HG03457 (cell line): ENCODE measurements at regions not wholly inside any gene's neighbourhood (a gene's known extent, or its start where the extent isn't known, plus 50 kb on each side); places are given as distances from the start of the nearest gene placed in this dataset.

ENCODE experiments used
- ATAC-seq: cut with Tn5 transposase; IDR thresholded peaks from one replicate; pipeline ENCODE4 v1.9.1; 2021; ENCODE audit warnings: moderate number of reproducible peaks; ENCODE audit not compliant: unreplicated experiment

DNA sequence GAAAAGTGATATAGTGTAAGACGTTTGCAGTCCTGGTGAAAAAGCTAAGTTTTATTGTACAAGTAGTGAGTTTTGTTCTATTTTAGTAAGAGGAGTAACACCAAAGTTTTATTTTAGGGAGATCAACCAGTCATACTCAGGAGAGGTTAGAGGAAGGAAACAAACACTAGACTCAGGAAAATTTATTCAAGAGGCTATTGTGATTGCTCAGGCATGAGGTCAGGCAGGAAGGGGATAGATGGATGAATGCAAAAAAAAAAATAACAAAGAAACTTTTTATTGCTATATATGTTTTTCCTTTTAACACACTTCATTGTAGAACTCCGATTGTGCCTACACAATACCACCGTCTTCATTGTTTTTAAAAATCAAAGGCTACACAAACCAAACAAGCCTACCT lies 189.0 kb downstream of the LYPLAL1 start:
- no peak for ATAC-seq

DNA sequence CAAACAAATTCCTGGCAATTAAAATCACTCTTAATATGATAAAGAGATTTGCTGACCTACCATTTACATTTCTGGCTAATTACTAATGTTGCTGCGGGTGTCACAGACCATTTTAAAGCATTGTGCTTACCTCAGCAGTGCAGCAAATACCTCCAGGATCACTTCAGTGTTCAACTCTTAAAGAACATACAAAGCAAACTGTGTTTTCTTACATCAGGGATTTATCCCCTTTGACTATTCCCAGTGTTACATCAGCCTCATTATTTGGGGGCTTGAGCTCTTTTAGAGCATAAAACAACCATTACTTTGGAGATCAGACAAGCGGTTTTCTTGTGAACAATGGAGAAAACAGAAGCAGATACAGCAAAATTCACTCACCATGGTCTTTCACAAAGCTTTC lies 185.4 kb downstream of the LYPLAL1 start:
- ATAC-seq: no peak

DNA sequence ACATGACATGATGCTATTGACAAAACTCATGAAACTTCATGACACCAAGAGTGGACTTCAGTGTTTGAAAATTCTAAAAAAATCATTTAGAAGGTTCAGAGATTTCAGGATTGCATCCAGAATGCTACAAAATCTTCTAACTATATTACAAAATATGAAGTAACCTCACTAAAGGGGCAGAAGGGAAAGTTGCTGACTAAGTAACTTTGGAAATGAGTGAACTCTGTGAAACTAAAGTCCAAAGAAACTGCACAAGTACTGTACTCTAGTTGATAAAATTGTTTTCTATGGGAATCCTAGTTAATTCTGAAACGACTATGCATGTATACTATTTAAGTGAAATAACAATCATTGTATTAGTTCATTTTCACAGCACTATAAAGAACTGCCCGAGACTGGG lies 184.4 kb downstream of the LYPLAL1 start:
- no peak for ATAC-seq

DNA sequence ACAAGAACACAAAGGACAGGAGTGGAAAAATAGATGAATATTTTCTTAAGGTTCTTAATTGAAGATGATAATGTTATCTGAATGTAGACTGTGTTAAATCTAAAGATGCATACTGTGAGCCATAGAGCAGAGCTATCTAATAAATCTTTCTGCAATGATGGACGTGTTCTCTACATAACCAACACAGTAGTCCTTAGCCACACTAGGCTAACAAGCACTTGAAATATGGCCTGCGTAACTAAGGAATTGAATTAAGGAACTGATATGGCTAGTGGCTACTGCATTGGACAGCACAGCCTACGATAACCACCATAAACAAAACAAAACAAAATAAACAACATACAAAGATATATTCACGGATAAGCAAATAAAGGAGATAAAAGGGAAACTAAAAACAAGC lies 181.3 kb downstream of the LYPLAL1 start:
- ATAC-seq: no peak

DNA sequence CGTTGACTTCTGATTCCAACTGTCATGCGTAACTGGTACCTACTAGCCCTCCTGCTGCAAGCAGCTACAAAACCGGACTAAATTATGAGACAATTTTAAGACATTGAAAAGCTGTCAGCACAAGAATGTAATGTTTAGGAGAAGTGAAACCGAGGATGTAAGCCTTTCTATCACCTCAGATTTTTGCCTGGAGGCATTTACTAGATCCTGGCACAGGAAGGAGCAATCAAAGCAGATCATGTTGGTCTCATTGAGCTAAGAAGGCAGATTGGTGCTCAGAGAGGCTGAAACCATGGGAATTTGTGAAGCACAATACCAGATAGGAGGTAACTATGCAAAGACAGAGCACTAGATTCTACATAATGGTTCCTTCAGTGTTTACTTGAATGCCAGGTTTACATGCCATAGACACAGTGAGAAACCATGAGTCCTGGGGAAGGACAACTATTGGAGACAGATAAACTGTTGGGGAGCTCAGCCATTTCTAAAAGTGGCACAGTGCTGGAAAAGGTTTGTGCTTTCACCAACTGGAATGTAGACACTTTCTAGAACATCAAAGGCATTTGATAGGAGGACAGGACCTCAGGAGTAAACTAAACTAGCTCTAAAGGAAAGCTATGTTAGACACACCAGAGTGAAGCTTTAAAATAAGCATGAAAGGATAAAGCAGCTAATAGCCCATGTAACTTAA lies 179.4 kb downstream of the LYPLAL1 start:
- ATAC-seq: no peak

DNA sequence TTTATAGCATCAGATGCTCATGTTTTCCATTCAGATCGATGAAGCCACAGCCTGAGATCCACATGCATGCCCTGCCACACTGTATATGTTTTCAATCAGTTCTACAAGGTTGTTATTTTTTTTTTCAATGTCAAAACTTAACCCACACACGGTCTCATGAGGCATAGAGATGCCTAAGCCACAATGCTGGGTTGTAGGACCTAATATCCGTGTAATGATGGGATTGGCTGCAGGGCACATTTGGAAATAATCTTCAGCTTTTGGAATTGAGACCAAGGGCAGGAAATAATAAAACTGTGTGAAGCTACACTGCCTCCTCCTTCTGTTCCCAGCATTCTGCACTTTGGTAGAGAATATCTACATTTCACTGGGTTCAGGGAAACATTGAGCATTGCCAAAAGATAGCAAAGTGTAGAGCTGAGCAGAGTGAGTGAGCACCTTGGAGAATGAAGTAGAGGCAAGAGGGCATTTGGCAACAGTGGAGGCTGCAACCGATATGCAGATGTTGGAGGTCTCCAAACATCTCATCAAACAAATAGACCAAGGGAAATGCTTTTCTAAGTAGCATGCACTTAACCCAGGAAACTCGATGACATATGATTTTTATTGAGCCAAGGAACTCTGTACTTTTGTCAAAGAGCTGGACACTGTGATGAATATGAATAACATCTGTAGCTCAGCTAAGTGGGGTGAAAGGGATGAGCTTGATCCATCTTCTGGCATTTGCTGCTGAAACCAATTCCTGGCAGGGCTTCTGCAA lies 176.7 kb downstream of the LYPLAL1 start:
- no peak for ATAC-seq

DNA sequence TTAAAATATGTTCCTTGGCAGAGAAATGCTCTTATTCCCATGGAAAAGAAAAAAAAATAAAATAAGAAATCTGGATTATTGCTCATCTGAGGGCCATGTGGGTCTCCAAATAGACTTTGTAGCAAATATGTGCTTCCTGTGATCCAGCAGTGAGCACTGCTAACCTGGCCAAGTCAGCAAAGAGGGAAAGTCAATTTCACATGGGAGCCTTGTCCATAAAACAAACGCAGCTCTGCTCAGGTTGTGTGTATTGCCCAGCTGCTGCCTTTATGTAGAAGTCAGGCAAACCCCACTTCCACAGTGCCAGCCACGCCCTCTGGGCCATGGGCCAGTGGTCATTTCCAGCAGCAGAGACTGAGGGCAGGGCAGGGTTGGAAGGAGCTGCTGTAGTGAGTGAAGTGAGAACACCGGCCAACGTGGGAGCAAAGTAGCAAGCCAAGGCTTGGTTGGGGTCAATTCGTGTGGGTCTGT lies 174.3 kb downstream of the LYPLAL1 start:
- ATAC-seq: no peak

DNA sequence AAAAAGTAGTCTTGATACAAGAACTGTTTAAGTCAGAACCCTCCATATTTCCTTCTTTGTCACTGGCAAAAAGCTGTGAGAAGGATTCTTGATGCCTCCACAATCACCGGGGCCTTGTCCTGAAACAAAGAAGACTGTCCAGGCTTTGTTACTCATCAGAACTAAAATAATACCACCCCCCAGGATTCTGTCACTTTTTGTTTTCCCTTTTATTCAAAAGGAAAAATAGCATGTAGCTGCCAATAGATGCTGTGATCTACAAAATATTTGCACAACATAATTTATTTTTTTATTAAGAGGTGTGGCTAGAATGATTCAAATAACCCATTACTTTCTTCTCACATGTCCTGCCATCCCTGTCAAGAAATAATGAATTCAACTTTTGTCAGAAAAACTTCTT lies 173.7 kb downstream of the LYPLAL1 start:
- ATAC-seq: no peak

DNA sequence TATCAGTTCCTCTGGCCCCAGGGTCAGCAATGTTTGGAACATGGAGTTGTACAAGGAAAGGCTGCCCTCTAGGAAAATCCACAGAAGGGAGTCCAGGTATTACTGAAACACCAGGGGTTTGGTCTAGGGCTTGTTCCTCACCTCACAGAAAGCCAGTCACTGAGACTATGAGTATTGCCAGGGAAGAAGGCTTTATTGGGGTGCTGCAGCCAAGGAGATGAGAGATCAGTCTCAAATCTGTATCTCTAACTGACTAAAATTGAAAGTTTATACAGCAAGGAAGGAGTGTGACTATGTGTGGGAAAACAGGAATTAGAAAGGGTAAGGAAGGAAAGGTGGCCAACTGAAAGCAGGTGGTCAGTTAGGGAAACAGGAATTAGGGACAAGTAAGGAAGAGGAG lies 172.3 kb downstream of the LYPLAL1 start:
- no peak for ATAC-seq

DNA sequence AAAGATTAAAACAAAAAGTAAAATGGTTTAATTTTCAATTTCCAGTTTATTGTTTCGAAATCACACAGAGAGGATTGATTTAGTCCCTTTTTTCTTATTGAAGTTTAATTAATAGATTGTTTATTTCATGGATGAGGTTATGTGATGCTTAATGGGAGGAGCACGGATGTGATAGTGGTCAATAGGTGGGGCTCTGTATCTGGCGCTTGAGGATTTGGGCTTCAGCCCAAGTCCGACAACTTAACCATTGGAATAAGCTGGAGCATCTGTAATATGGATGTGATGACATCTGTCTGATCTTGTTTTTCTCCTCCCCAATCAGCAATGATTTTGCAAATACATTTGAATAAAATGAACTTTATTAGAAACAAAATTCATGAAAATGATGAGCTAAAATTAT lies 169.2 kb downstream of the LYPLAL1 start:
- no peak for ATAC-seq

DNA sequence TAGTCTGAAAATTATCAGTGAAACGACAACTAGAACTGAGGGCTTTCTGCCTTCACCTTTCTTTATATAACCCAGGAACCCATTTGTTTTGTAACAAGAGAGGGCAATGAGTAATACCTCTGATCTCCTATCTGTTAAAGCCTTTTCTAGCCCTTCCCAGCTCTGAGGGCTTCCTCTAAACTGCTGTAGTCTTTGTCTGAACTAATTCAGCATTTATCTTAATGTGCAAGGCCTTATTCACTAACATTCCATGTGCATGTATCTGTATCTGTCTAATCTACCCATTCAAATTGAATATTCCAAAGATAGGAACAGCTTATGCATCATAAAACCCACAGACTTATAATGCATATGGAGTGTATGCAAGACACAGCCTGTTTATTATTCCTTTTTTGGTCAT lies 167.1 kb downstream of the LYPLAL1 start:
- ATAC-seq: no peak

DNA sequence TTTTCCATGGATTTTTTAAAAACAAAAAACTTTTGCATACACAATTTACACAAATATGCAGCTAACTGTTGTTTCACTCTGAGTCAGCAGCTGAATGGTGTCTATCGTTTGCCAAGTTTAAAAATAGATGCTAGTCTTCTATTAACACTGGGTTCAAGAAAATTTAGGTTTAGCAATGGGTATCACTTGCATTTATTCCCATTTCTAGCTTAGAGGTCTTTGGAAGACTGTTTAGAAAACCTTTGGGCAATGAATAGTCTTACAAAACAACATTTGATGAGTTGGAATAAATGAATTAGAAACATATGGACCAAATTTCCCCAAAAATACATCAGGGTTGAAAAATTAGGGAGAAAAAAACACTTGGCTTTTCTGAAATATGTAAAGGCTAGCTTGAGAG lies 165.8 kb downstream of the LYPLAL1 start:
- ATAC-seq: no peak

DNA sequence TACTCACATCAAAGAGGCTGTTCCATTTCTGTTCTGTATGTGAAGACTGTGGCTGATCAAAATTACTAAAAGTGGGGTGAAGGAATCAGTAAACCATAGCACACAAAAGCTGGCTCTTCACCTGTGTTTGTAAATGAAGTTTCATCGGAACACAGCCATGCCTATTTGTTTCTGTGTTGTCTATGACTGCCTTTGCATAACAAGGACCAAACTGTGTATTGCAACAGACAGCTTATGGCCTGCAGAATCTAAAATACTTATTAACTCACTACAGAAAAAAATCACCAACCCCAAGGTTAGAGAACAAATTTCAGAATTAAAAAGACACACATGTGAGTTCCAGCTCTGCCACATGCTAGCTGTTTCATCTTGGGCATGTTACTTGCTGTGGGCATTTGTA lies 163.9 kb downstream of the LYPLAL1 start:
- no peak for ATAC-seq

DNA sequence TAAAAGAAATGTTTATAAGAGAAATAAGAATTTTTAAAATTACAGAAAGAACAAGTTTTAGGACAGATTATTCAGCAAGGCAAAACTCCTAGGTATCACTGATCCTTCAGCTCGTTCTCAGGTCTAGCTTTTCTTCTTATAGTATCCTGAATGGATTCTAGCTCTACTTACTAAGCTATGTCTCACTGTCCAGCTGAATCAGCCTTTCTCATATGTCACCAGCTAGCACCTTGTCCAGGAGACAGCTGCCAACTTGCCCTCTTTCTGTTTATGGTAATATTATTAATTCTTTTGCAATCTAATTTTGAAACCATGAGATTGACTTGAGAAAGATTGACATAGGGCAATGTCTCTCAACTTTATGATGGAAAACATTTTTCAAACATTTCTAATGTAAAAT lies 159.9 kb downstream of the LYPLAL1 start:
- no peak for ATAC-seq

DNA sequence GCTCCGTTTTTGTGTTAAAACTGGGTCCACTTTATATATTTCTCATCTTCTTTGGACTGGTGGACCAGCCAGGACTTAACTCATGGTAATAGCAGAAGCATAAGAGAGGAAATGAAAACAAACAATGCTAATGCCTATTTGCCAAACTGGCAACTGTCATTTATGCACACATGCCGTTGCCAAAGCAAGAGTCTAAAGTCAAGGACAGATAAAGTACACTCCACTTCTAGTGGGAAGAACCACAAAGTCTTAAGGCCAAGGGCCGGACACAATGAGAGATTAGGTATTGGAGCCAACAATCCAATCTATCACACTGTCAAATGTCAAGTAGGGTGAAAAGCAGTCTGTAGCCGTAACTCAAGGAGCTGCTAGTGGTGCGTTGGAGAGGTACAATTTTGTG lies 157.7 kb downstream of the LYPLAL1 start:
- ATAC-seq: no peak

DNA sequence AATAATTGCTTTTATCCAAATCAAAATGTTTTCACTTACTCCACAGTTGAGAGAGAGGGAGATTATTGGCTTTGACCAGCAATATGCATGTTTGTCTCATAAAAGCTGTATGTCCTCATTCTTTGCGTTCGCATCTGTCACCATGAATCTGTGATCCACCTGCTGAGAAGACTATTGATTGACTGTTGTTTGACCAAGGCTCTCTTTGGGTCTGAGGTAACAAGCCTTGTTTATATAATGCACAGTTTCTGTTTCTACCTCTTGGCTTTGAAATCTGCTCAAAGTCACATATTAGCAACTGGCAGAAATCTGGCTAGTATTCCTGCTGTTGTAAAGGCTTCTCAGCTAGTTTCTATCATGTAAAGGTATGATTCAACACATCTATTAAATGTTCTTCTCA lies 157.0 kb downstream of the LYPLAL1 start:
- ATAC-seq: no peak

DNA sequence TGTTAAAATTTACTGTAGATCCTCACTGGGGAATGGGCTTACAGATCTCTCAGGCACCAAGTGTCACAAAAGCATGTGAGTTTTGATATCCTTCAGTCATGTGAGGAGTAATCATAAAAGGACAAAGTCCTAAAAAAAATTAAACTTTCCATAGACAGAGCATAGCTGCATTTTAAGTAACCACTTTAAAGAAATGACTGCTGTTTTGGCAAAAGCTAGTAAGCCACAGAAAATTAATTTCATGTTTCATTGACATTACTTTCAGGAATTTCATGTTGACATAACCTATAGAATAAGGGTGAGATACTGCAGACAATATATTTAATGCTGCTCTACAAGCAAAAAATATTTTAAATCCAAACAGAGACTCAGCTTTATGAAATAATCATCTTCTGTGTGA lies 156.3 kb downstream of the LYPLAL1 start:
- no peak for ATAC-seq

DNA sequence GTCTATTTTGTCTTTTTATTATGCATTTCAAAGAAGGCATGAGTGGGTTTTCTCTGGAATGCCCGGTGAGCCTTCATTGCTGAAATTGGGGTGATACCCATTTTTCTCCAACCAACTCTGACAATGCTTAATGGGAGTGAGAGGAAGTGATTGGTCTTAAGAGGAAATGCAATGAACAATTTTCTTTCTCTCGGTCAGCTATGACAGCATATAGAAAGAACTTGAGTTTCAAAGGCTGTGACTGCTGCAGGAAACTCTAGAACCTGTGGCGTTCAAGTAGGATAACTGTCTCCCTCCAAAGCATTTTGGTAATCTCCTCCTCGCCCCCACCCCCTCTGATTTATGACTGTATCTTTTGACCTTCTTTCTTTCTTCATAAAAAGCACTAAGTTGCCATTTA lies 155.9 kb downstream of the LYPLAL1 start:
- ATAC-seq: no peak

DNA sequence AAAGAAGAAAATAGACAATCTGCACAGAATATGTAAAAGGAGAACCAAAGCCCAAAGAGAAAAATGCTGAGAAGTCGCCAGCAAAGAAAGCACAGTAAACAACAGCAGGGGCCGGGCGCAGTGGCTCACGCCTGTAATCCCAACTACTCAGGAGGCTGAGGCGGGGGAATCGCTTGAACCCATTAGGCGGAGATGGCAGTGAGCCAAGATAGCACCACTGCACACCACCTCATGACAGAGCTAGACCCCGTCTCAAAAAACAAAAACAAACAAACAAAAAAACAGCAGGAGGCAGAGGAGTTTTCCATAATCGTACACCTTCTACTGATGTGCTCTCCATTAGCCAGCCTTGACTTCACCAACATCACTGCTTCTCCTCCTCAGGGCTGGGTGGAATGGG lies 153.2 kb downstream of the LYPLAL1 start:
- ATAC-seq: no peak

DNA sequence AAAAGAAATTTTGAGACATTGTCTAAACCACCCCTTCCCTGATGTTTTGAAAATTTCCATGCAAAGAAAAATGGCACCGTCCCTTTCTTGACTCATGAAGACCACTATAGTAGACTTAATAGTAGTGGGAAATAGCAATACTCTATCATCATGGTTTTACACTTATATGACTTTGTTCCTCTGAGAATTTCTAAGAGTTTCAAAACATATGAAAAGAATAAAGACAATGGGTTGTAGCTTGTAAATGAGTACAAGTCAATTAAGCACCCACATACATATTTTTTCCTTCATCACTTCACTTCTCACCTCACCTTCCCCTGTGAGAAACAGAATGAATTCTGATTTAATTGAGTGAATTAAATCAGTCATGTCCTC lies 151.7 kb downstream of the LYPLAL1 start:
- no peak for ATAC-seq

DNA sequence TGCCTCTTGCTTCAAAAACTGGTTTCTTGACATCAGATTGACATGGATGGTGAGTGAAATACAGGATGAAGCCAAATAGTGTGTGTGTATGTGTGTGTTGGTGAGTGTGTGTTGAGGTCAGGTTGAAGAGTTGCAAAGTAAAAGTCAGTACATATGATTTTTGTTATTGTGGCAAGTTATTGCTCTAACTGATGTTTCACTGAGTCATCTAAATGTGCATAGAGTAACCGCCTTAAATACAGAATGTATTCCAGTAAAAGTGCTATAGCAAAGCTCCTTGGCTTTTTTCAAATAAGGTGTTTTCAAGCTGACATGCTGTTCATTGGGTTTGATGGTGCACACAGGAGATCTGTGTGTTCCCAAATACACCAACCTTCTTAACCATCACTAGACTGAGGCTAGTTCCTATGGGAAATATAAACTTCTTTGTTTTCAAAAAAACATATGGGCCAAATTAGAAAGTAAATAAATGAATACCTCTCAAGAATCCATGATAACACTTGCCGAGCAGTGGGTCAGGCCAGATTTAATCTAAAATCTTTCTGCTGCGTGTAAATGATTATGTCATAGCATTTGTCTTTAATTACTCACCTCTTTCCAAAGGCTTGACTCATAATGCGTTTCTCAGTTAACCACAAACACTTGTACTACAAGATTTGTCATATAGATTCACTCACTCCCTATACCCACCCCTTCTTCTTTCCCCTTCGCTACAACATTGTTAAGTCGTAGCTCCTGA lies 151.1 kb downstream of the LYPLAL1 start:
- no peak for ATAC-seq

DNA sequence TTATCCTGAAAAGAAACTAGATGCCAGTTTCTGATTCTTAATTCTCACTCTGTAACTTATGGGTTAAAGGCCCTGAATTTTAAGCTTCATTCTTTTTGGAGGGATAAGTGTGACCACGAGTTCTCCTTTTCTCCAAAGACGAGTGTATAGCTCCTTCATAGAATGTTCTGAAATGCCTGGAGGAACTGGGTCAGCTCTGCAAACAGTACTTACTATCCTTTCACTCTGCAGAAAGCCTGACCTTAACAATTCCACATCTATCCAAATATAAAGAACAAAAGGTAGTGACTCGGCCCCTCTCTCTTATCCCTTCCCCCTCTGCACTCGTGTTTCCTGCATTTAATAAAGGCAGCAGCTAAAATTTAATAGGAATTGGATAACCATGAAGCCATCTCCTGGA lies 150.5 kb downstream of the LYPLAL1 start:
- ATAC-seq: no peak
